HCT116 (cell line): ENCODE measurements at regions not wholly inside any gene's neighbourhood (a gene's known extent, or its start where the extent isn't known, plus 50 kb on each side); places are given as distances from the start of the nearest gene placed in this dataset.

Source experiments
- ATAC-seq: fragments of 200-7000 bp; cut with Tn5 transposase; 2 replicates; pipeline ENCODE4 v1.9.1; 2020; ENCODE audit warnings: mild to moderate bottlenecking, moderate library complexity
- BruUV-seq: library from RNA; stranded (reverse); fragments of 400-500 nt; replicated peaks from 2 replicates; lab custom pipeline; 2021; lab: Mats Ljungman, UMichigan
- CTCF ChIA-PET: fragments of 300-600 bp; sonication (Branson Sonifier 250); formaldehyde crosslinking; loops from one replicate; lab custom pipeline; 2021; ENCODE audit warnings: antibody characterized with exemption; lab: Charles Lee
- POLR2A ChIA-PET: fragments of 300-600, 350-600 bp; sonication (Branson Sonifier 250); formaldehyde crosslinking; loops from one replicate; lab custom pipeline; 2021; ENCODE audit warnings: antibody characterized with exemption; lab: Charles Lee
- RAD21 ChIA-PET, 2 experiments: fragments of 300-600 bp; sonication (Branson Sonifier 250); formaldehyde crosslinking; loops; one replicate each; lab custom pipeline; 2023; ENCODE audit warnings: low total read pairs in 2 of 2; ENCODE audit not compliant: uncharacterized antibody in 2 of 2, unreplicated experiment in 2 of 2, low non-redundant PET in 1 of 2; lab: Charles Lee
- DNase-seq: peaks from one replicate; pipeline ENCODE4 v3.0.0-alpha.2; 2010; ENCODE audit warnings: low read depth, low spot score
- H2AFZ ChIP-seq: fragments of 200-600 bp; shearing (Covaris generic), sonication (generic); 2 replicates; pipeline ENCODE4 v1.6.1; 2017; ENCODE audit warnings: low read depth, mixed run types, mixed read lengths, antibody characterized with exemption, low read length; ENCODE audit not compliant: poor library complexity, severe bottlenecking
- H3K27ac ChIP-seq: 2 replicates; pipeline ENCODE4 v1.5.1; 2012; ENCODE audit warnings: low read depth, low read length
- H3K27me3 ChIP-seq: fragments of 200-600 bp; sonication (generic); 2 replicates; pipeline ENCODE4 v1.6.1; 2016; ENCODE audit warnings: mixed run types, low read length, mixed read lengths; ENCODE audit not compliant: insufficient read depth
- H3K36me3 ChIP-seq, 2 experiments: fragments of 200-500 bp in 1 of 2; fragments of 200-600 bp in 1 of 2; sonication (Bioruptor generic) in 1 of 2; sonication (generic) in 1 of 2; 2 replicates each; pipeline versions ENCODE4 v1.5.1 to v1.6.1; 2014 to 2016; ENCODE audit warnings: low read length in 2 of 2, inconsistent platforms in 1 of 2, mixed read lengths in 1 of 2, mixed run types in 1 of 2; ENCODE audit not compliant: insufficient read depth in 2 of 2, control insufficient read depth in 1 of 2
- H3K4me1 ChIP-seq, 2 experiments: fragments of 200-600 bp in 1 of 2; sonication (generic) in 1 of 2; 2 replicates each; pipeline versions ENCODE4 v1.5.1 to v1.6.1; 2012 to 2017; ENCODE audit warnings: low read length in 2 of 2, inconsistent platforms in 1 of 2, mild to moderate bottlenecking in 1 of 2, mixed read lengths in 1 of 2, mixed run types in 1 of 2, moderate library complexity in 1 of 2; ENCODE audit not compliant: insufficient read depth in 2 of 2, control insufficient read depth in 1 of 2
- H3K4me2 ChIP-seq: fragments of 200-600 bp; sonication (generic); 2 replicates; pipeline ENCODE4 v1.6.1; 2017; ENCODE audit warnings: mixed run types, low read length, mixed read lengths
- H3K4me3 ChIP-seq, 2 experiments: fragments of 200-600 bp in 1 of 2; sonication (generic) in 1 of 2; replicated peaks in 1 of 2; 2 replicates each; pipeline ENCODE4 v1.5.1; 2011 to 2016; ENCODE audit warnings: low read length in 2 of 2, control low read depth in 1 of 2, low read depth in 1 of 2, mild to moderate bottlenecking in 1 of 2, mixed read lengths in 1 of 2, mixed run types in 1 of 2
- H3K79me2 ChIP-seq: fragments of 200-600 bp; sonication (generic); 2 replicates; pipeline ENCODE4 v1.6.1; 2017; ENCODE audit warnings: mild to moderate bottlenecking, mixed run types, low read length, moderate library complexity, mixed read lengths; ENCODE audit not compliant: insufficient read depth
- H3K9ac ChIP-seq: fragments of 200-600 bp; sonication (generic); 2 replicates; pipeline ENCODE4 v1.6.1; 2016; ENCODE audit warnings: low read length, mixed read lengths
- H3K9me2 ChIP-seq: fragments of 200-600 bp; sonication (generic), shearing (Covaris generic); 2 replicates; pipeline ENCODE4 v1.6.1; 2017; ENCODE audit warnings: mixed run types, mild to moderate bottlenecking, moderate library complexity; ENCODE audit not compliant: insufficient read depth
- H3K9me3 ChIP-seq, 2 experiments: fragments of 200-500 bp in 1 of 2; fragments of 200-600 bp in 1 of 2; sonication (Bioruptor generic) in 1 of 2; sonication (generic) in 1 of 2; 2 replicates each; pipeline ENCODE4 v1.6.1; 2014 to 2017; ENCODE audit warnings: low read length in 2 of 2, mixed read lengths in 2 of 2, inconsistent platforms in 1 of 2, low read depth in 1 of 2, mild to moderate bottlenecking in 1 of 2, mixed run types in 1 of 2, moderate library complexity in 1 of 2; ENCODE audit not compliant: control insufficient read depth in 1 of 2, insufficient read depth in 1 of 2
- H4K20me1 ChIP-seq: fragments of 200-600 bp; sonication (generic), shearing (Covaris generic); 2 replicates; pipeline ENCODE4 v1.6.1; 2017; ENCODE audit warnings: mixed run types, mild to moderate bottlenecking, moderate library complexity; ENCODE audit not compliant: insufficient read depth
- ATF3 ChIP-seq: IDR thresholded peaks from 2 replicates; pipeline ENCODE4 v1.6.1; 2012
- CBX3 ChIP-seq: IDR thresholded peaks from 2 replicates; pipeline ENCODE4 v1.6.1; 2012; ENCODE audit warnings: low read depth
- CEBPB ChIP-seq: IDR thresholded peaks from 2 replicates; pipeline ENCODE4 v1.6.1; 2012; ENCODE audit warnings: low read depth
- CTCF ChIP-seq, 3 experiments: fragments of 200-600 bp in 1 of 3; sonication (generic) in 1 of 3; IDR thresholded peaks in 2 of 3; conservative IDR thresholded peaks in 1 of 3; 2 replicates each; pipeline ENCODE4 v1.5.1; 2012 to 2017; ENCODE audit warnings: low read depth in 2 of 3, low read length in 2 of 3, antibody characterized with exemption in 1 of 3, borderline replicate concordance in 1 of 3, control low read depth in 1 of 3, mild to moderate bottlenecking in 1 of 3, mixed read lengths in 1 of 3, mixed run types in 1 of 3, moderate library complexity in 1 of 3; ENCODE audit not compliant: insufficient read depth in 1 of 3
- ELF1 ChIP-seq: IDR thresholded peaks from 2 replicates; pipeline ENCODE4 v1.6.1; 2012; ENCODE audit warnings: low read depth, borderline replicate concordance
- EZH2 ChIP-seq: fragments of 200-600 bp; sonication (generic); IDR thresholded peaks from 2 replicates; pipeline ENCODE4 v1.6.1; 2017; ENCODE audit warnings: antibody characterized with exemption, mixed run types
- EZH2phosphoT487 ChIP-seq: fragments of 200-600 bp; IDR thresholded peaks from 2 replicates; pipeline ENCODE4 v1.6.1; 2018; ENCODE audit warnings: antibody characterized with exemption, borderline replicate concordance
- JUND ChIP-seq: IDR thresholded peaks from 2 replicates; pipeline ENCODE4 v1.6.1; 2012
- POLR2A ChIP-seq: IDR thresholded peaks from 2 replicates; pipeline ENCODE4 v1.7.0; 2011; ENCODE audit warnings: borderline replicate concordance; ENCODE audit not compliant: insufficient read depth, insufficient read length; ENCODE audit errors: extremely low read depth
- POLR2AphosphoS5 ChIP-seq: IDR thresholded peaks from 2 replicates; pipeline ENCODE4 v1.6.1; 2011; ENCODE audit warnings: mild to moderate bottlenecking, low read depth, low read length, moderate library complexity
- SIN3A ChIP-seq: IDR thresholded peaks from 2 replicates; pipeline ENCODE4 v1.6.1; 2012; ENCODE audit warnings: low read depth
- SP1 ChIP-seq: IDR thresholded peaks from 2 replicates; pipeline ENCODE4 v1.6.1; 2012; ENCODE audit warnings: low read depth
- SRF ChIP-seq: IDR thresholded peaks from 2 replicates; pipeline ENCODE4 v1.6.1; 2012; ENCODE audit warnings: low read depth
- TCF7L2 ChIP-seq: IDR thresholded peaks from 2 replicates; pipeline ENCODE4 v1.7.0; 2011; ENCODE audit warnings: borderline replicate concordance, inconsistent platforms; ENCODE audit not compliant: insufficient read depth, insufficient read length; ENCODE audit errors: extremely low read depth
- YY1 ChIP-seq: IDR thresholded peaks from 2 replicates; pipeline ENCODE4 v1.6.1; 2011; ENCODE audit warnings: low read length, low read depth, moderate library complexity, mild to moderate bottlenecking; ENCODE audit not compliant: insufficient replicate concordance; ENCODE audit errors: extremely low read depth
- ZFX ChIP-seq: fragments of 450-650 bp; IDR thresholded peaks from 2 replicates; pipeline ENCODE4 v1.6.1; 2017
- ZNF274 ChIP-seq: fragments of 200-500 bp; sonication (Bioruptor generic); IDR thresholded peaks from 2 replicates; pipeline ENCODE4 v1.6.1; 2014; ENCODE audit warnings: mild to moderate bottlenecking, low read depth, low read length, inconsistent platforms
- intact Hi-C: fragments of 100-400 bp; cut with micrococcal nuclease; formaldehyde crosslinking; loops from 2 replicates; pipeline ENCODE4 v1.10.0; 2022
- TF ChIP-seq, protein P1 (sequence below): IDR thresholded peaks from 2 replicates; pipeline ENCODE4 v1.6.1; 2012; ENCODE audit warnings: low read depth
- TF ChIP-seq, protein P2 (sequence below): IDR thresholded peaks from 2 replicates; pipeline ENCODE4 v1.6.1; 2011; ENCODE audit warnings: mild to moderate bottlenecking, low read length, moderate library complexity; ENCODE audit not compliant: insufficient replicate concordance; ENCODE audit errors: extremely low read depth

GRCh38 chr4:163868445-163868844, 374.0 kb downstream of the TMA16 start:
- no peak overlapping the region for H3K27ac ChIP-seq
- ChIA-PET POLR2A (no interaction called here), RAD21 (no interaction called here), CTCF (no interaction called here)
- no peak overlapping the region for H3K4me3 ChIP-seq
- H4K20me1 ChIP-seq: no peaks in the 10 kb centered on the region
- intact Hi-C loops: no loop called here
- no peak for DNase-seq
- H3K79me2 ChIP-seq: no peaks in the 10 kb centered on the region
- H3K36me3 ChIP-seq: no peaks in the 10 kb centered on the region
- H2AFZ ChIP-seq: no peak overlapping the region
- no peaks in the 10 kb centered on the region; the same call in 1 of the 2 replicates for H3K9me2 ChIP-seq
- H3K9ac ChIP-seq: no peak overlapping the region
- H3K27me3 ChIP-seq: no peaks in the 10 kb centered on the region
- no peaks in the 10 kb centered on the region for H3K4me1 ChIP-seq
- no peak for ATAC-seq
- TF ChIP-seq SP1 (no peak), SIN3A (no peak), ELF1 (no peak), ATF3 (no peak), ZNF274 (no peak), EZH2phosphoT487 (no peak), CEBPB (no peak), ZFX (no peak), JUND (no peak), SRF (no peak), TCF7L2 (no peak), POLR2AphosphoS5 (no peak), CBX3 (no peak), EZH2 (no peak), POLR2A (no peak), YY1 (no peak), CTCF (IDR thresholded peaks at IDR 0.05 in 2 of 3, conservative IDR thresholded peaks at IDR 0.05 in 1 of 3; ENCODE audit: borderline replicate concordance in 1 of 3, insufficient read depth in 1 of 3, low read depth in 2 of 3, low read length in 2 of 3) (no peak)
- TF ChIP-seq, protein P1, sequence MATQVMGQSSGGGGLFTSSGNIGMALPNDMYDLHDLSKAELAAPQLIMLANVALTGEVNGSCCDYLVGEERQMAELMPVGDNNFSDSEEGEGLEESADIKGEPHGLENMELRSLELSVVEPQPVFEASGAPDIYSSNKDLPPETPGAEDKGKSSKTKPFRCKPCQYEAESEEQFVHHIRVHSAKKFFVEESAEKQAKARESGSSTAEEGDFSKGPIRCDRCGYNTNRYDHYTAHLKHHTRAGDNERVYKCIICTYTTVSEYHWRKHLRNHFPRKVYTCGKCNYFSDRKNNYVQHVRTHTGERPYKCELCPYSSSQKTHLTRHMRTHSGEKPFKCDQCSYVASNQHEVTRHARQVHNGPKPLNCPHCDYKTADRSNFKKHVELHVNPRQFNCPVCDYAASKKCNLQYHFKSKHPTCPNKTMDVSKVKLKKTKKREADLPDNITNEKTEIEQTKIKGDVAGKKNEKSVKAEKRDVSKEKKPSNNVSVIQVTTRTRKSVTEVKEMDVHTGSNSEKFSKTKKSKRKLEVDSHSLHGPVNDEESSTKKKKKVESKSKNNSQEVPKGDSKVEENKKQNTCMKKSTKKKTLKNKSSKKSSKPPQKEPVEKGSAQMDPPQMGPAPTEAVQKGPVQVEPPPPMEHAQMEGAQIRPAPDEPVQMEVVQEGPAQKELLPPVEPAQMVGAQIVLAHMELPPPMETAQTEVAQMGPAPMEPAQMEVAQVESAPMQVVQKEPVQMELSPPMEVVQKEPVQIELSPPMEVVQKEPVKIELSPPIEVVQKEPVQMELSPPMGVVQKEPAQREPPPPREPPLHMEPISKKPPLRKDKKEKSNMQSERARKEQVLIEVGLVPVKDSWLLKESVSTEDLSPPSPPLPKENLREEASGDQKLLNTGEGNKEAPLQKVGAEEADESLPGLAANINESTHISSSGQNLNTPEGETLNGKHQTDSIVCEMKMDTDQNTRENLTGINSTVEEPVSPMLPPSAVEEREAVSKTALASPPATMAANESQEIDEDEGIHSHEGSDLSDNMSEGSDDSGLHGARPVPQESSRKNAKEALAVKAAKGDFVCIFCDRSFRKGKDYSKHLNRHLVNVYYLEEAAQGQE: no peak
- TF ChIP-seq, protein P2, sequence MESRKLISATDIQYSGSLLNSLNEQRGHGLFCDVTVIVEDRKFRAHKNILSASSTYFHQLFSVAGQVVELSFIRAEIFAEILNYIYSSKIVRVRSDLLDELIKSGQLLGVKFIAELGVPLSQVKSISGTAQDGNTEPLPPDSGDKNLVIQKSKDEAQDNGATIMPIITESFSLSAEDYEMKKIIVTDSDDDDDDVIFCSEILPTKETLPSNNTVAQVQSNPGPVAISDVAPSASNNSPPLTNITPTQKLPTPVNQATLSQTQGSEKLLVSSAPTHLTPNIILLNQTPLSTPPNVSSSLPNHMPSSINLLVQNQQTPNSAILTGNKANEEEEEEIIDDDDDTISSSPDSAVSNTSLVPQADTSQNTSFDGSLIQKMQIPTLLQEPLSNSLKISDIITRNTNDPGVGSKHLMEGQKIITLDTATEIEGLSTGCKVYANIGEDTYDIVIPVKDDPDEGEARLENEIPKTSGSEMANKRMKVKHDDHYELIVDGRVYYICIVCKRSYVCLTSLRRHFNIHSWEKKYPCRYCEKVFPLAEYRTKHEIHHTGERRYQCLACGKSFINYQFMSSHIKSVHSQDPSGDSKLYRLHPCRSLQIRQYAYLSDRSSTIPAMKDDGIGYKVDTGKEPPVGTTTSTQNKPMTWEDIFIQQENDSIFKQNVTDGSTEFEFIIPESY: no peak
- H3K9me3 ChIP-seq: no peaks in the 10 kb centered on the region
- BruUV-seq: no TSS peak
- no peak overlapping the region for H3K4me2 ChIP-seq
